Pancreas (tissue), 10 donors: ENCODE measurements at regions not wholly inside any gene's neighbourhood (a gene's known extent, or its start where the extent isn't known, plus 50 kb on each side); places are given as distances from the start of the nearest gene placed in this dataset.
"Not testable (repeated sequence)": the region's sequence is repeated elsewhere in the genome, so short reads cannot be mapped to it uniquely, and the experiment has no call there.

Experiments
- ATAC-seq, 4 donors: fragments of 200-7000 bp; cut with Tn5 transposase; one replicate each; pipeline versions ENCODE4 v1.8.0 to v1.9.1; 2020; ENCODE audit warnings: mild to moderate bottlenecking in 4 of 4, moderate library complexity in 4 of 4
- DNase-seq, 6 donors: peaks; one replicate each; pipeline ENCODE4 v3.0.0-alpha.2; 2020
- FAIRE-seq: peaks from 2 replicates; lab custom pipeline; 2012; peaks lifted over from hg19 to GRCh38; lab: Jason Lieb, UNC
- H3K27ac ChIP-seq, 4 donors: fragments of 200-600 bp; sonication (generic); 1 replicate in 3 of 4; 2 replicates in 1 of 4; pipeline versions ENCODE4 v1.5.0 to v1.8.0; 2020
- H3K27me3 ChIP-seq, 4 donors: fragments of 200-600 bp; one replicate each; pipeline ENCODE4 v1.8.0; 2021
- H3K36me3 ChIP-seq, 3 donors: fragments of 200-600 bp; sonication (generic) in 1 of 3; one replicate each; pipeline versions ENCODE4 v1.5.0 to v1.8.0; 2020 to 2021
- H3K4me1 ChIP-seq, 3 donors: fragments of 200-600 bp; one replicate each; pipeline ENCODE4 v1.8.0; 2021
- H3K4me3 ChIP-seq, 4 donors: fragments of 200-600 bp; sonication (generic) in 2 of 4; one replicate each; pipeline versions ENCODE4 v1.5.0 to v1.8.0; 2020 to 2021
- H3K9me3 ChIP-seq, 4 donors: fragments of 200-600 bp; one replicate each; pipeline ENCODE4 v1.8.0; 2021
- CTCF ChIP-seq, 4 donors: fragments of 200-600 bp; sonication (generic) in 3 of 4; IDR thresholded peaks; one replicate each; pipeline versions ENCODE4 v1.5.0 to v1.8.0; 2021; ENCODE audit warnings: antibody characterized with exemption in 4 of 4
- WGBS, 2 donors: extraction: QIAGEN DNeasy Blood & Tissue Kit; methylation state at CpG; one replicate each; pipeline ENCODE4 v1.1.7; 2013; 5-methylcytosine and 5-hydroxymethylcytosine counted together
- intact Hi-C, 3 donors: fragments of 100-400 bp; cut with DNase I; formaldehyde crosslinking; loops; one replicate each; pipeline versions ENCODE4 v1.11.1 to v1.14.2; 2022
- donor health status: healthy with polysubstance abuse.
- donor health status: DM: no; HTN: no; CAD: no; lungs with moderate emphysema.
- donor health status: DM: no; HTN: no; CAD: no.
- donor health status: control.
- donor health status: control.
- donor health status: Bipolar disorder and iron deficiency.
- donor health status: DM: yes; HTN: yes; CAD: no.
- donor health status: DM: no; HTN: no; CAD: no.
- donor health status: DM: no; HTN: no; CAD: no.
- donor health status: DM: yes; HTN: yes; CAD: no.

- WGBS, 2 donors: 61 to 67% methylated on average over 3 of the region's 3 CpGs
- no peak for DNase-seq
- no peaks in the 10 kb centered on the region for H3K4me1 ChIP-seq
- H3K4me3 ChIP-seq: no peak overlapping the region
- no peaks in the 10 kb centered on the region for H3K36me3 ChIP-seq
- no peaks in the 10 kb centered on the region for H3K9me3 ChIP-seq
- H3K27ac ChIP-seq: no peak overlapping the region
- peak in 1 of 4 donors; percentile 63 for ATAC-seq
- FAIRE-seq: no peak
- intact Hi-C loops: no loop called here
- TF ChIP-seq CTCF (IDR thresholded peaks at IDR 0.05): no peak
- H3K27me3 ChIP-seq: no peaks in the 10 kb centered on the region
Observed at GRCh38 chr1:168408884-168409283, 128.2 kb downstream of the TBX19 start.

DNA sequence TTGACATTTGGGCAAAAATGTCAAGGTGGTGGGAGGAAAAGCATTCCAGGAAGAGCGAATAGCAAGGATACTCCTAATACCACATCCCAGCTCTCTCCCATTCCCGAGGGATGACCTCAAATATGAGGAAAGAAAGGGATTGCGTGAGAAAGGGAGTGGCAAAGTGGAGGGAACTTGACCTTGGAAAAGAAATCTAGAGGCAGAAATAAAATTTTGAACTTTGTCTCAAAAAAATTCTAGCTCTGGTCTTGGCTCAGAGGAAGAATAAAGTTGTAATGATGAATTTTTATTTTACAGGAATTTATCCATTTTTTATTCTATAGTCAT, 127.8 kb downstream of the TBX19 start:
- Histone ChIP-seq H3K27me3 (no peaks in the 10 kb centered on the region), H3K9me3 (no peaks in the 10 kb centered on the region), H3K27ac (no peak overlapping the region), H3K4me1 (no peaks in the 10 kb centered on the region), H3K4me3 (no peak overlapping the region), H3K36me3 (no peaks in the 10 kb centered on the region)
- FAIRE-seq (no peak), DNase-seq (no peak), ATAC-seq (no peak)
- TF ChIP-seq CTCF (IDR thresholded peaks at IDR 0.05): no peak
- WGBS, 2 donors: 79 to 83% methylated on average over 3 of the region's 3 CpGs
- intact Hi-C loops: no loop called here

- DNase-seq: no peak
- no peak for FAIRE-seq
- no peak for ATAC-seq
- Histone ChIP-seq H3K9me3 (no peaks in the 10 kb centered on the region), H3K27me3 (no peaks in the 10 kb centered on the region), H3K4me3 (no peak overlapping the region), H3K27ac (no peak overlapping the region), H3K4me1 (no peaks in the 10 kb centered on the region), H3K36me3 (no peaks in the 10 kb centered on the region)
- WGBS, 2 donors: 29 to 56% methylated on average over 1 of the region's 1 CpG
- intact Hi-C loops: no loop called here
- TF ChIP-seq CTCF (IDR thresholded peaks at IDR 0.05): no peak
Observed at GRCh38 chr1:168407832-168408538, 127.3 kb downstream of the TBX19 start.

GRCh38 chr1:168405906-168406549, 125.4 kb downstream of the TBX19 start:
- no peak for DNase-seq
- TF ChIP-seq CTCF (IDR thresholded peaks at IDR 0.05): no peak
- intact Hi-C loops: no loop called here
- Histone ChIP-seq H3K4me3 (no peak overlapping the region), H3K27ac (no peak overlapping the region), H3K27me3 (no peaks in the 10 kb centered on the region), H3K4me1 (no peaks in the 10 kb centered on the region), H3K36me3 (no peaks in the 10 kb centered on the region), H3K9me3 (no peaks in the 10 kb centered on the region)
- FAIRE-seq: no peak
- no peak for ATAC-seq
- WGBS, 2 donors: 81 to 93% methylated on average over 3 of the region's 3 CpGs

GRCh38 chr1:168403140-168403539, 122.5 kb downstream of the TBX19 start:
- no peaks in the 10 kb centered on the region for H3K27me3 ChIP-seq
- H3K9me3 ChIP-seq: no peaks in the 10 kb centered on the region
- no peaks in the 10 kb centered on the region for H3K36me3 ChIP-seq
- ATAC-seq: no peak
- no peaks in the 10 kb centered on the region for H3K4me1 ChIP-seq
- intact Hi-C loops: no loop called here
- no peak for TF ChIP-seq CTCF (IDR thresholded peaks at IDR 0.05)
- 82 to 86% methylated on average over 2 of the region's 2 CpGs for WGBS, 2 donors
- H3K4me3 ChIP-seq: no peak overlapping the region
- no peak for DNase-seq
- H3K27ac ChIP-seq: no peak overlapping the region
- no peak for FAIRE-seq

GRCh38 chr1:168402466-168402865, 121.8 kb downstream of the TBX19 start:
- H3K4me1 ChIP-seq, H3K4me3 ChIP-seq, H3K9me3 ChIP-seq, ATAC-seq, FAIRE-seq, H3K27me3 ChIP-seq, intact Hi-C loops, H3K36me3 ChIP-seq, H3K27ac ChIP-seq, DNase-seq: not testable (repeated sequence)
- 34 to 45% methylated on average over 3 of the region's 3 CpGs for whole genome bisulfite sequencing, 2 donors
